ENCODE measurements at regions not wholly inside any gene's neighbourhood (a gene's known extent, or its start where the extent isn't known, plus 50 kb on each side); places are given as distances from the start of the nearest gene placed in this dataset.
A peak's percentile ranks its signal among the peaks of the same experiment; 100 is the strongest.
"Not testable (repeated sequence)": the region's sequence is repeated elsewhere in the genome, so short reads cannot be mapped to it uniquely, and the experiment has no call there.

- DNase-seq (ENCODE audit: low spot score), result not testable (repeated sequence)
Measured at GRCh38 chr20:53721445-53721963, 127.9 kb upstream of the ZNF217 start.

DNA sequence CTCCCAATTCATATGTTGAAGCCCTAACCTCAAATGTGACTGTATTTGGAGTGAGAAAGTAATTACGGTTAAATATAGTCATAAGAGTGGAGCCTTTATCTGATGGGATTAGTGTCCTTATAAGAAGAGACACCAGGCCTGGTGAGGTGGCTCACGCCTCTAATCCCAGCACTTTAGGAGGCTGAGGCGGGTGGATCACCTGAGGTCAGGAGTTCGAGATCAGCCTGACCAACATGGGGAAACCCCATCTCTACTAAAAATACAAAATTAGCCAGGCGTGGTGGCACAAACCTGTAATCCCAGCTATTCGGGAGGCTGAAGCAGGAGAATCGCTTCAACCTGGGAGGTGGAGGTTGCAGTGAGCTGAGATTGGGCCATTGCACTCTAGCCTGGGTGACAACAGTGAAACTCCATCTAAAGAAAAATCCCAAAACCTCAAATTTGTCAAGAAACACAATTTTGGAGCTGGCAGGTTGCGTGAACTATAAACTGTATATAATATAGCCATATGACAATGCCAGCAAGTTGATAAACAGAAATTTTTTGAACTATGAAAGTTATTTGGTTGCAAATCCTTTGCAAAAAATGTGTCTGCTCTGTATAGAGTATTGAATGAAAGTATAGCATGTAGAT, 125.6 kb upstream of the ZNF217 start:
- not testable (repeated sequence) for DNase-seq (ENCODE audit: low spot score)

- DNase-seq (ENCODE audit: low spot score), result no peak
Measured at GRCh38 chr20:53718142-53719021, 124.7 kb upstream of the ZNF217 start.

GRCh38 chr20:53716395-53716794, 122.8 kb upstream of the ZNF217 start:
- no peak for DNase-seq (ENCODE audit: low spot score)

- no peak for DNase-seq (ENCODE audit: low spot score)
Measured at GRCh38 chr20:53714524-53714923, 120.9 kb upstream of the ZNF217 start.

- DNase-seq (ENCODE audit: low spot score), result no peak
Measured at GRCh38 chr20:53713328-53714056, 119.9 kb upstream of the ZNF217 start.

GRCh38 chr20:53712212-53712977, 118.8 kb upstream of the ZNF217 start:
- DNase-seq (ENCODE audit: low spot score), result no peak

- DNase-seq (ENCODE audit: low spot score), result no peak
Measured at GRCh38 chr20:53711333-53712211, 117.9 kb upstream of the ZNF217 start.

- DNase-seq (ENCODE audit: low spot score), result peak; percentile 54
Measured at GRCh38 chr20:53708129-53708968, 114.7 kb upstream of the ZNF217 start.

DNA sequence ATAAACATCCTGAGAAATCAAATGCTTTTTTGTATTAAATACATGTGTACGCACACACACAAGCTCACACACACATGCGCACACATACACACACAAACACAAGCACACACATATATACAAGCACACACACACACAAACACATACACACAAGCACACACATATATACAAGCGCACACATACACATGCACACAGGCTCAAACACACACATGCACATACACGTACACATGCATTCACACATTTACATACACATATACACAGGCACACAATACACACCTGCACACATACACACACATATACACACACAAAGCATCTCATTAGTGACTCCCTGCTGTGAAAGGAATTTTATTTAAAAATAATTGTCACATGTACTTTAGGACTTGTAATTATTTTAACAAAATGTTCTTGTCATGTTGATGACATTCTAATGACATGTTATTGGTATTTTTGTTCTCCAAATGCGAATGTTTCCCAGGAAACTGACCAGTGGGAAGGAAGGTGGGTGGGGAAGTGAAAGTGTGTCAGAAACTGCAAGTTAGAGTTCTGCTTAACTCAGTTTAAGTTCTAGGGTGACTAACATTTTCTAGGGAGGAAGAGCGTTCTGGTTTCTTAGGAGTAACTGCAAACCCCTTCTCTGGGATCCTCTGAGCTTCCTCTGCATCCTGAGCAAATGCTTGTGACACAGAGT, 113.9 kb upstream of the ZNF217 start:
- DNase-seq (ENCODE audit: low spot score), result no peak

DNA sequence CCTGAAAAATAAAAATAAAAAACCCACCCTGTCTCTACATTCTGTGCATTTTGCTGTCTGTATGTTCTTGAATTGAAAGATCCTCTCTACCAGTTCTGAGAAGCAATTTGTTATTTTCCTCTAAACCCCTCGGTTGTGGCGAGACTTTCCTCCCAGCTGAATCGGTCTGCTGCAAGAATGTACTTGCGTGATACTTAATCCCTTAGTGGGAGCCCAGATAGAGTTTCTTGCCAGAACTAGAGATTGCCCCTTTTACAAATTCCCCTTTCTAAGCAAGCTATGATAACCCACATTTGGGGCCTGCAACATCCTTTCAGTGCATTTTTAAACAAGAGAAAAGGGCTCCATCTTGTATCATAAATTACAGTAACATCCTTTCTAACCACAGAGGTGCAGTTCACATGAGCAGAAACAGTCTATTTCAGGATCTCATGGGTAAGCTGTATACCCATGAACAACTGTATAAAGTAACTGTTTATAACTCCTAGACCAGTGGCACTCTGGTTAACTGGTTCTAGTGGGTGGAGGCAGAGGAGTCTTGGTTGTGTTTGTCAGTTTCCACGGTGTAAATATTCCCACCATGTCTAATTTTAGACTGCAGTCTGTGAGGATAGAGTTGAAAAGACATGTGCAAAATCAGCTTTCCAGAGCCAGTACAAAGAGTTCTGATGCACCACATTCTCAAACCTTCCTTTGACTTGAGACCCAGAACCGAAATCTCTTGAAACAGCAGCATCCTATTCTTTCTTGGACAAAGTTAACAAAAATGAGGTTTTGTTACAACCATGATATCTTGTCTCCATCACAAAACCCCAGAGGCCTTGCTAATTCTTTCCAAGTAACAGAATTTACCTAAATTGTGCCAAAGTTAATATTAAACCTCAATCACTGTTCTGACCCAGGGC, 113.1 kb upstream of the ZNF217 start:
- DNase-seq (ENCODE audit: low spot score), result no peak

DNA sequence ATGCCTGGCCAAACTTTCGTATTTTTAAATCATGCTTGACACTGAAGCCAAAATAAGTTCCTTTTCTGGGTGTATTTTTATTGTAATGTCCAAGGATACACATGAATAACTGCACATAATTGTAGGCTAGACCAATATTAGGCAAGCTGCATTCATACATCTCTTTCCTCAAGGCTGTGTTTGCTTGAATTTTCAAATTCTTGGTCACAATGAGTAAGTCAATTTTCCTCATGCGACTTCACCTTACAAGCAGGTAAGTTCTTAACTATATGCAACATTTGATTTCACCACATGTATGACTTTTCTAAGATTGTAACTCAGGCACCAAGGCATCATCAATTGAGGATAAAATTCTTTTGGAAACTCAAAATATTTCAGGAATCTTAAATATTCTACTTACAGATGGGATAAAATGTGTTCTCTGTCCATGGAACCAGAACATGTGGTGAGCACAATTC, 112.4 kb upstream of the ZNF217 start:
- no peak for DNase-seq (ENCODE audit: low spot score)

DNA sequence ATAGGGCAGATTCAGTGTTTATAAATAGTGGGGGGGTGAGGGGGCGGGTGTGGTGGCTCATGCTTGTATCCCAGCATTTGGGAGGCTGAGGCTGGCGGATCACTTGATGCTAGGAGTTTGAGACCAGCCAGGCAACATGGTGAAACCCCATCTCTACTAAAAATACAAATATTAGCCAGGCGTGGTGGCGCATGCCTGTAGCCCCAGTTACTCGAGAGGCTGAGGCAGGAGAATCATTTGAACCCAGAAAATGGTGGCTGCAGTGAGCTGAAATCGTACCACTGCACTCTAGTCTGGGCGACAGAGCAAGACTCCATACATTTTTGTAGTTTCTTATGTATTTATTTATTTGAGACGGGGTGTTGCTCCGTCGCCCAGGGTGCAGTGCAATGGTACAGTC, 109.0 kb upstream of the ZNF217 start:
- no peak for DNase-seq (ENCODE audit: low spot score)

- no peak for DNase-seq (ENCODE audit: low spot score)
Measured at GRCh38 chr20:53699906-53700305, 106.3 kb upstream of the ZNF217 start.

- no peak for DNase-seq (ENCODE audit: low spot score)
Measured at GRCh38 chr20:53699085-53699674, 105.5 kb upstream of the ZNF217 start.

DNA sequence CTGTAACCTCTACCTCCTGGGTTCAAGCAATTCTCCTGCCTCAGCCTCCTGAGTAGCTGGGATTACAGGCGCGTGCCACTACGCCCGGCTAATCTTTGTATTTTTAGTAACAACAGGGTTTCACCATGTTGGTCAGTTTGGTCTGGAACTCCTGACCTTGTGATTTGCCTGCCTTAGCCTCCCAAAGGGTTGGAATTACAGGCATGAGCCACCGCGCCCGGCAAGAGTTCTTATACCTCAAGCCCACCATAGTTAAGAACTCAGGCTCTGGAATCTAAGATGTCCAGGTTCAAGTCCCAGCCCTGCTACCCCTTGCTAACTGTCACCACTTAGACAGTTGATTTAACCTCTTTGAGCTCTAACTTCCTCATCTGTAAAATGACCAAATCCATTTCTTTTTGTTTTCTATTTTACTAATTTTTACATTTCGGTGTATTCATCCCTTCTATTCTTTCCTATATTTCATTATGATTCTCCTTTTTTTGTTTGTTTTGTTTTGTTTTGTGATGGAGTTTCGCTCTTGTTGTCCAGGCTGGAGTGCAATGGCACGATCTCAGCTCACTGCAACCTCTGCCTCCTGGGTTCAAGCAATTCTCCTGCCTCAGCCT, 104.8 kb upstream of the ZNF217 start:
- no peak for DNase-seq (ENCODE audit: low spot score)

- no peak for DNase-seq (ENCODE audit: low spot score)
Measured at GRCh38 chr20:53695797-53696527, 102.3 kb upstream of the ZNF217 start.
